GM23338 (cell line): ENCODE measurements at regions not wholly inside any gene's neighbourhood (a gene's known extent, or its start where the extent isn't known, plus 50 kb on each side); places are given as distances from the start of the nearest gene placed in this dataset.
"Not testable (repeated sequence)": the region's sequence is repeated elsewhere in the genome, so short reads cannot be mapped to it uniquely, and the experiment has no call there.

Source experiments
- POLR2AphosphoS5 ChIP-seq: IDR thresholded peaks from 2 replicates; pipeline ENCODE4 v1.6.1; 2016; ENCODE audit warnings: antibody characterized with exemption, low read depth
- ZNF331 ChIP-seq: fragments of 250-450 bp; sonication (Bioruptor Pico); IDR thresholded peaks from 2 replicates; pipeline ENCODE4 v1.5.0; 2020; ENCODE audit warnings: low read depth, mild to moderate bottlenecking, moderate library complexity
- TF ChIP-seq, protein P1 (sequence below), 2 experiments: fragments of 200-600 bp in 1 of 2; sonication (generic) in 1 of 2; conservative IDR thresholded peaks; 2 replicates each; pipeline versions ENCODE4 v1.5.1 to v1.6.1; 2016 to 2017; ENCODE audit warnings: antibody characterized with exemption in 2 of 2, low read depth in 2 of 2, mild to moderate bottlenecking in 2 of 2, moderate library complexity in 1 of 2
- TF ChIP-seq, protein P2 (sequence below): IDR thresholded peaks from one replicate; pipeline ENCODE4 v1.6.1; 2018; ENCODE audit warnings: antibody characterized with exemption; ENCODE audit not compliant: unreplicated experiment

DNA sequence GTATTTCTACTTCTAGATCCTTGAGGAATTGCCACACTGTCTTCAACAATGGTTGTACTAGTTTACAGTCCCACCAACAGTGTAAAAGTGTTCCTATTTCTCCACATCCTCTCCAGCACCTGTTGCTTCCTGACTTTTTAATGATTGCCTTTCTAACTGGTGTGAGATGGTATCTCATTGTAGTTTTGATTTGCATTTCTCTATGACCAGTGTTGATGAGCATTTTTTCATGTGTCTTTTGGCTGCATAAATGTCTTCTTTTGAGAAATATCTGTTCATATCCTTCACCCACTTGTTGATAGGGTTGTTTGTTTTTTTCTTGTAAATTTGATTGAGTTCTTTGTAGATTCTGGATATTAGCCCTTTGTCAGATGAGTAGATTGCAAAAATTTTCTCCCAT, 1447.0 kb downstream of the ZPLD1 start:
- TF ChIP-seq, protein P1, sequence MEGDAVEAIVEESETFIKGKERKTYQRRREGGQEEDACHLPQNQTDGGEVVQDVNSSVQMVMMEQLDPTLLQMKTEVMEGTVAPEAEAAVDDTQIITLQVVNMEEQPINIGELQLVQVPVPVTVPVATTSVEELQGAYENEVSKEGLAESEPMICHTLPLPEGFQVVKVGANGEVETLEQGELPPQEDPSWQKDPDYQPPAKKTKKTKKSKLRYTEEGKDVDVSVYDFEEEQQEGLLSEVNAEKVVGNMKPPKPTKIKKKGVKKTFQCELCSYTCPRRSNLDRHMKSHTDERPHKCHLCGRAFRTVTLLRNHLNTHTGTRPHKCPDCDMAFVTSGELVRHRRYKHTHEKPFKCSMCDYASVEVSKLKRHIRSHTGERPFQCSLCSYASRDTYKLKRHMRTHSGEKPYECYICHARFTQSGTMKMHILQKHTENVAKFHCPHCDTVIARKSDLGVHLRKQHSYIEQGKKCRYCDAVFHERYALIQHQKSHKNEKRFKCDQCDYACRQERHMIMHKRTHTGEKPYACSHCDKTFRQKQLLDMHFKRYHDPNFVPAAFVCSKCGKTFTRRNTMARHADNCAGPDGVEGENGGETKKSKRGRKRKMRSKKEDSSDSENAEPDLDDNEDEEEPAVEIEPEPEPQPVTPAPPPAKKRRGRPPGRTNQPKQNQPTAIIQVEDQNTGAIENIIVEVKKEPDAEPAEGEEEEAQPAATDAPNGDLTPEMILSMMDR (conservative IDR thresholded peaks at IDR 0.05; ENCODE audit: low read depth in 2 of 2) = not testable (repeated sequence)
- not testable (repeated sequence) for TF ChIP-seq POLR2AphosphoS5, ZNF331
- TF ChIP-seq, protein P2, sequence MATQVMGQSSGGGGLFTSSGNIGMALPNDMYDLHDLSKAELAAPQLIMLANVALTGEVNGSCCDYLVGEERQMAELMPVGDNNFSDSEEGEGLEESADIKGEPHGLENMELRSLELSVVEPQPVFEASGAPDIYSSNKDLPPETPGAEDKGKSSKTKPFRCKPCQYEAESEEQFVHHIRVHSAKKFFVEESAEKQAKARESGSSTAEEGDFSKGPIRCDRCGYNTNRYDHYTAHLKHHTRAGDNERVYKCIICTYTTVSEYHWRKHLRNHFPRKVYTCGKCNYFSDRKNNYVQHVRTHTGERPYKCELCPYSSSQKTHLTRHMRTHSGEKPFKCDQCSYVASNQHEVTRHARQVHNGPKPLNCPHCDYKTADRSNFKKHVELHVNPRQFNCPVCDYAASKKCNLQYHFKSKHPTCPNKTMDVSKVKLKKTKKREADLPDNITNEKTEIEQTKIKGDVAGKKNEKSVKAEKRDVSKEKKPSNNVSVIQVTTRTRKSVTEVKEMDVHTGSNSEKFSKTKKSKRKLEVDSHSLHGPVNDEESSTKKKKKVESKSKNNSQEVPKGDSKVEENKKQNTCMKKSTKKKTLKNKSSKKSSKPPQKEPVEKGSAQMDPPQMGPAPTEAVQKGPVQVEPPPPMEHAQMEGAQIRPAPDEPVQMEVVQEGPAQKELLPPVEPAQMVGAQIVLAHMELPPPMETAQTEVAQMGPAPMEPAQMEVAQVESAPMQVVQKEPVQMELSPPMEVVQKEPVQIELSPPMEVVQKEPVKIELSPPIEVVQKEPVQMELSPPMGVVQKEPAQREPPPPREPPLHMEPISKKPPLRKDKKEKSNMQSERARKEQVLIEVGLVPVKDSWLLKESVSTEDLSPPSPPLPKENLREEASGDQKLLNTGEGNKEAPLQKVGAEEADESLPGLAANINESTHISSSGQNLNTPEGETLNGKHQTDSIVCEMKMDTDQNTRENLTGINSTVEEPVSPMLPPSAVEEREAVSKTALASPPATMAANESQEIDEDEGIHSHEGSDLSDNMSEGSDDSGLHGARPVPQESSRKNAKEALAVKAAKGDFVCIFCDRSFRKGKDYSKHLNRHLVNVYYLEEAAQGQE = not testable (repeated sequence)
